ENCODE measurements at regions not wholly inside any gene's neighbourhood (a gene's known extent, or its start where the extent isn't known, plus 50 kb on each side); places are given as distances from the start of the nearest gene placed in this dataset.

- no peak overlapping the region for H3K4me3 ChIP-seq (ENCODE audit: low read length)
- no peaks in the 10 kb centered on the region for H3K4me1 ChIP-seq (ENCODE audit: control insufficient read depth, low read length)
- H3K79me2 ChIP-seq (ENCODE audit: control insufficient read depth, low read length), result no peaks in the 10 kb centered on the region
- TF ChIP-seq EZH2phosphoT487 (IDR thresholded peaks at IDR 0.05; ENCODE audit: borderline replicate concordance, low read length) (no peak), CTCF (IDR thresholded peaks at IDR 0.05; ENCODE audit: low read depth, low read length, poor library complexity, severe bottlenecking) (no peak)
- H3K27ac ChIP-seq (ENCODE audit: low read depth, low read length), result no peak overlapping the region
- no peak overlapping the region for H3K4me2 ChIP-seq (ENCODE audit: low read length)
- H3K9me3 ChIP-seq (ENCODE audit: control insufficient read depth, insufficient read depth, low read length), result no peaks in the 10 kb centered on the region
- no peaks in the 10 kb centered on the region for H3F3A ChIP-seq (ENCODE audit: control insufficient read depth, insufficient read depth)
- H3K36me3 ChIP-seq (ENCODE audit: control insufficient read depth, low read length), result no peaks in the 10 kb centered on the region
- H3K27me3 ChIP-seq (ENCODE audit: control insufficient read depth, low read length), result no peaks in the 10 kb centered on the region
- H3K9me2 ChIP-seq (replicated peaks; ENCODE audit: control insufficient read depth, low read length), result no peaks in the 10 kb centered on the region
- no peaks in the 10 kb centered on the region for H4K20me1 ChIP-seq (ENCODE audit: control insufficient read depth, insufficient read depth, low read depth, low read length)
Measured at GRCh38 chr18:39329496-39330275, 1764.1 kb upstream of the CELF4 start.

GRCh38 chr18:39326772-39327171 lies 1761.2 kb upstream of the CELF4 start:
- H3K9me3 ChIP-seq (ENCODE audit: control insufficient read depth, insufficient read depth, low read length), result no peaks in the 10 kb centered on the region
- H3K27me3 ChIP-seq (ENCODE audit: control insufficient read depth, low read length), result no peaks in the 10 kb centered on the region
- no peaks in the 10 kb centered on the region for H3K36me3 ChIP-seq (ENCODE audit: control insufficient read depth, low read length)
- H3K79me2 ChIP-seq (ENCODE audit: control insufficient read depth, low read length), result no peaks in the 10 kb centered on the region
- no peaks in the 10 kb centered on the region for H3K9me2 ChIP-seq (replicated peaks; ENCODE audit: control insufficient read depth, low read length)
- H4K20me1 ChIP-seq (ENCODE audit: control insufficient read depth, insufficient read depth, low read depth, low read length), result no peaks in the 10 kb centered on the region
- H3K4me2 ChIP-seq (ENCODE audit: low read length), result no peak overlapping the region
- H3K4me3 ChIP-seq (ENCODE audit: low read length), result no peak overlapping the region
- no peaks in the 10 kb centered on the region for H3F3A ChIP-seq (ENCODE audit: control insufficient read depth, insufficient read depth)
- H3K4me1 ChIP-seq (ENCODE audit: control insufficient read depth, low read length), result no peaks in the 10 kb centered on the region
- H3K27ac ChIP-seq (ENCODE audit: low read depth, low read length), result no peak overlapping the region
- no peak for TF ChIP-seq EZH2phosphoT487 (IDR thresholded peaks at IDR 0.05; ENCODE audit: borderline replicate concordance, low read length)
- TF ChIP-seq CTCF (IDR thresholded peaks at IDR 0.05; ENCODE audit: low read depth, low read length, poor library complexity, severe bottlenecking), result no peak

- TF ChIP-seq CTCF (IDR thresholded peaks at IDR 0.05; ENCODE audit: low read depth, low read length, poor library complexity, severe bottlenecking) (no peak), EZH2phosphoT487 (IDR thresholded peaks at IDR 0.05; ENCODE audit: borderline replicate concordance, low read length) (no peak)
- no peaks in the 10 kb centered on the region for H3K9me2 ChIP-seq (replicated peaks; ENCODE audit: control insufficient read depth, low read length)
- H4K20me1 ChIP-seq (ENCODE audit: control insufficient read depth, insufficient read depth, low read depth, low read length), result no peaks in the 10 kb centered on the region
Measured at GRCh38 chr18:39325973-39326372, 1760.4 kb upstream of the CELF4 start.

More at GRCh38 chr18:39325973-39326372, 1760.4 kb upstream of the CELF4 start:
- Histone ChIP-seq H3K4me2 (ENCODE audit: low read length) (no peak overlapping the region), H3K79me2 (ENCODE audit: control insufficient read depth, low read length) (no peaks in the 10 kb centered on the region), H3F3A (ENCODE audit: control insufficient read depth, insufficient read depth) (no peaks in the 10 kb centered on the region), H3K9me3 (ENCODE audit: control insufficient read depth, insufficient read depth, low read length) (no peaks in the 10 kb centered on the region), H3K4me3 (ENCODE audit: low read length) (no peak overlapping the region), H3K27me3 (ENCODE audit: control insufficient read depth, low read length) (no peaks in the 10 kb centered on the region), H3K4me1 (ENCODE audit: control insufficient read depth, low read length) (no peaks in the 10 kb centered on the region), H3K27ac (ENCODE audit: low read depth, low read length) (no peak overlapping the region), H3K36me3 (ENCODE audit: control insufficient read depth, low read length) (no peaks in the 10 kb centered on the region)

All from DOHH2 (cell line).